Neural cell (in vitro differentiated cells): ENCODE measurements at regions not wholly inside any gene's neighbourhood (a gene's known extent, or its start where the extent isn't known, plus 50 kb on each side); places are given as distances from the start of the nearest gene placed in this dataset.

ENCODE experiments used
- H2AFZ ChIP-seq: fragments of 200-600, 300-800 bp; sonication (generic), shearing (Covaris generic); 2 replicates; pipeline ENCODE4 v1.6.0; 2014; ENCODE audit warnings: low read depth, mild to moderate bottlenecking, antibody characterized with exemption, low read length, moderate library complexity
- H3F3A ChIP-seq: fragments of 200-600 bp; shearing (Covaris generic); 2 replicates; pipeline ENCODE4 v1.6.1; 2016; ENCODE audit warnings: mild to moderate bottlenecking, moderate library complexity, mixed read lengths, antibody characterized with exemption, low read length; ENCODE audit not compliant: insufficient read depth, poor library complexity, severe bottlenecking
- H3K27ac ChIP-seq: fragments of 200-600, 300-800 bp; sonication (generic), shearing (Covaris generic); 2 replicates; pipeline ENCODE4 v1.5.1; 2014; ENCODE audit warnings: mild to moderate bottlenecking, low read length, moderate library complexity
- H3K27me3 ChIP-seq: fragments of 300-800, 200-600 bp; sonication (generic), shearing (Covaris generic); 2 replicates; pipeline ENCODE4 v1.6.0; 2014; ENCODE audit warnings: mild to moderate bottlenecking, low read depth, low read length, moderate library complexity; ENCODE audit not compliant: insufficient read depth
- H3K36me3 ChIP-seq: fragments of 300-800, 200-600 bp; sonication (generic), shearing (Covaris generic); 2 replicates; pipeline ENCODE4 v1.5.1; 2014; ENCODE audit warnings: mild to moderate bottlenecking, antibody characterized with exemption, low read length, moderate library complexity; ENCODE audit not compliant: insufficient read depth
- H3K4me2 ChIP-seq: fragments of 300-800, 200-600 bp; sonication (generic), shearing (Covaris generic); 2 replicates; pipeline ENCODE4 v1.6.0; 2014; ENCODE audit warnings: mild to moderate bottlenecking, low read length
- H3K4me3 ChIP-seq: fragments of 300-800, 200-600 bp; sonication (generic), shearing (Covaris generic); 2 replicates; pipeline ENCODE4 v1.5.1; 2014; ENCODE audit warnings: mild to moderate bottlenecking, low read length, moderate library complexity
- H3K79me2 ChIP-seq: fragments of 200-600 bp; shearing (Covaris generic); replicated peaks from 2 replicates; pipeline ENCODE4 v1.6.0; 2014; ENCODE audit warnings: mild to moderate bottlenecking, low read length, moderate library complexity; ENCODE audit not compliant: insufficient read depth
- H3K9ac ChIP-seq: fragments of 300-800, 200-600 bp; sonication (generic), shearing (Covaris generic); 2 replicates; pipeline ENCODE4 v1.6.1; 2016; ENCODE audit warnings: mild to moderate bottlenecking, low read length, mixed read lengths
- H3K9me2 ChIP-seq: fragments of 200-600 bp; shearing (Covaris generic); 2 replicates; pipeline ENCODE4 v1.6.1; 2016; ENCODE audit warnings: mild to moderate bottlenecking, low read length, mixed read lengths; ENCODE audit not compliant: insufficient read depth
- H3K9me3 ChIP-seq: fragments of 200-600, 300-800 bp; sonication (generic), shearing (Covaris generic); 2 replicates; pipeline ENCODE4 v1.6.1; 2016; ENCODE audit warnings: mild to moderate bottlenecking, mixed run types, low read length, moderate library complexity, mixed read lengths
- H4K20me1 ChIP-seq: fragments of 200-600 bp; shearing (Covaris generic); 2 replicates; pipeline ENCODE4 v1.6.1; 2016; ENCODE audit warnings: mild to moderate bottlenecking, mixed run types; ENCODE audit not compliant: insufficient read depth
- EP300 ChIP-seq: fragments of 450-650 bp; conservative IDR thresholded peaks from 2 replicates; pipeline ENCODE4 v1.6.1; 2014; ENCODE audit warnings: antibody characterized with exemption, mild to moderate bottlenecking, moderate library complexity; ENCODE audit not compliant: poor library complexity, severe bottlenecking
- EZH2 ChIP-seq: fragments of 200-600, 300-800 bp; shearing (Covaris generic), sonication (generic); IDR thresholded peaks from 2 replicates; pipeline ENCODE4 v1.6.1; 2014; ENCODE audit warnings: antibody characterized with exemption, low read length, borderline replicate concordance, mild to moderate bottlenecking; ENCODE audit not compliant: insufficient read depth, poor library complexity, severe bottlenecking
- MXI1 ChIP-seq: fragments of 450-650 bp; conservative IDR thresholded peaks from 2 replicates; pipeline ENCODE4 v1.6.1; 2014; ENCODE audit warnings: antibody characterized with exemption, mild to moderate bottlenecking; ENCODE audit not compliant: poor library complexity, severe bottlenecking
- POLR2AphosphoS5 ChIP-seq: IDR thresholded peaks from 2 replicates; pipeline ENCODE4 v1.6.1; 2012
- RAD21 ChIP-seq: fragments of 450-650 bp; conservative IDR thresholded peaks from 2 replicates; pipeline ENCODE4 v1.6.1; 2014; ENCODE audit warnings: antibody characterized with exemption, mild to moderate bottlenecking, moderate library complexity
- REST ChIP-seq: IDR thresholded peaks from 2 replicates; pipeline ENCODE4 v1.6.1; 2012; ENCODE audit warnings: borderline replicate concordance
- SMC3 ChIP-seq: fragments of 450-650 bp; conservative IDR thresholded peaks from 2 replicates; pipeline ENCODE4 v1.6.1; 2014; ENCODE audit warnings: antibody characterized with exemption, mild to moderate bottlenecking, moderate library complexity; ENCODE audit not compliant: poor library complexity
- TAF1 ChIP-seq: IDR thresholded peaks from 2 replicates; pipeline ENCODE4 v1.6.1; 2012; ENCODE audit warnings: low read depth
- TF ChIP-seq, protein P1 (sequence below): fragments of 450-650 bp; IDR thresholded peaks from 2 replicates; pipeline ENCODE4 v1.5.1; 2014; ENCODE audit warnings: antibody characterized with exemption, mild to moderate bottlenecking, moderate library complexity; ENCODE audit not compliant: poor library complexity, severe bottlenecking

DNA sequence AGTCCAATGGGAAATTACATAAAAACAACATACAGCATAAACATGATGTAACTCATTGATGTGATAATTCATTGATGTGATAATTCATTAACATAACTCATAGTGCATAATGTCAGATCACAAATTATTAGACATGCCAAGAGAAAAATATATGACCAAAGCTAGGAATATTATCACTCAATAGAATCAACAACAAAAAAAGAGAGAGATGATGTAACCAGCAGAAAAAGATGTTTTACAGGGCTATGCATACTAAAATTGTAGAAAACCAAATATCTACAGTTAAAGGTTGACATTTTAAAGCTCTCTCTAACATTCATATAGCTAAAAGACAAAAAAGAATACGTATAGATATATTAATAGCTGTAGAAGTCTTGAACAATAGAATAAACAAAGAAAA is 1067.2 kb upstream of the ADGRB3 start:
- Histone ChIP-seq H3K4me3 (no peak overlapping the region), H3K9ac (no peak overlapping the region), H3K79me2 (no peaks in the 10 kb centered on the region), H3F3A (no peaks in the 10 kb centered on the region), H4K20me1 (no peaks in the 10 kb centered on the region), H3K9me2 (no peaks in the 10 kb centered on the region), H3K9me3 (no peaks in the 10 kb centered on the region), H3K4me2 (no peak overlapping the region), H3K27ac (no peak overlapping the region), H3K36me3 (no peaks in the 10 kb centered on the region), H3K27me3 (no peaks in the 10 kb centered on the region), H2AFZ (no peak overlapping the region)
- TF ChIP-seq POLR2AphosphoS5 (no peak), RAD21 (no peak), MXI1 (no peak), EZH2 (no peak), SMC3 (no peak), EP300 (no peak), TAF1 (no peak), REST (no peak)
- TF ChIP-seq, protein P1, sequence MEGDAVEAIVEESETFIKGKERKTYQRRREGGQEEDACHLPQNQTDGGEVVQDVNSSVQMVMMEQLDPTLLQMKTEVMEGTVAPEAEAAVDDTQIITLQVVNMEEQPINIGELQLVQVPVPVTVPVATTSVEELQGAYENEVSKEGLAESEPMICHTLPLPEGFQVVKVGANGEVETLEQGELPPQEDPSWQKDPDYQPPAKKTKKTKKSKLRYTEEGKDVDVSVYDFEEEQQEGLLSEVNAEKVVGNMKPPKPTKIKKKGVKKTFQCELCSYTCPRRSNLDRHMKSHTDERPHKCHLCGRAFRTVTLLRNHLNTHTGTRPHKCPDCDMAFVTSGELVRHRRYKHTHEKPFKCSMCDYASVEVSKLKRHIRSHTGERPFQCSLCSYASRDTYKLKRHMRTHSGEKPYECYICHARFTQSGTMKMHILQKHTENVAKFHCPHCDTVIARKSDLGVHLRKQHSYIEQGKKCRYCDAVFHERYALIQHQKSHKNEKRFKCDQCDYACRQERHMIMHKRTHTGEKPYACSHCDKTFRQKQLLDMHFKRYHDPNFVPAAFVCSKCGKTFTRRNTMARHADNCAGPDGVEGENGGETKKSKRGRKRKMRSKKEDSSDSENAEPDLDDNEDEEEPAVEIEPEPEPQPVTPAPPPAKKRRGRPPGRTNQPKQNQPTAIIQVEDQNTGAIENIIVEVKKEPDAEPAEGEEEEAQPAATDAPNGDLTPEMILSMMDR: no peak

- Histone ChIP-seq H3K4me3 (no peak overlapping the region), H3K9ac (no peak overlapping the region), H4K20me1 (no peaks in the 10 kb centered on the region), H3K4me2 (no peak overlapping the region), H3K9me2 (no peaks in the 10 kb centered on the region), H3K27ac (no peak overlapping the region), H3K79me2 (no peaks in the 10 kb centered on the region), H3K9me3 (no peaks in the 10 kb centered on the region), H2AFZ (no peak overlapping the region), H3K27me3 (no peaks in the 10 kb centered on the region), H3K36me3 (no peaks in the 10 kb centered on the region), H3F3A (no peaks in the 10 kb centered on the region)
- TF ChIP-seq EP300 (no peak), TAF1 (no peak), REST (no peak), RAD21 (no peak), POLR2AphosphoS5 (no peak), MXI1 (no peak), EZH2 (no peak), SMC3 (no peak)
- TF ChIP-seq, protein P1: no peak
Observed at GRCh38 chr6:67563671-67564070, 1071.4 kb upstream of the ADGRB3 start.
